ENCODE measurements at regions not wholly inside any gene's neighbourhood (a gene's known extent, or its start where the extent isn't known, plus 50 kb on each side); places are given as distances from the start of the nearest gene placed in this dataset.
"Not testable (repeated sequence)": the region's sequence is repeated elsewhere in the genome, so short reads cannot be mapped to it uniquely, and the experiment has no call there.

DNA sequence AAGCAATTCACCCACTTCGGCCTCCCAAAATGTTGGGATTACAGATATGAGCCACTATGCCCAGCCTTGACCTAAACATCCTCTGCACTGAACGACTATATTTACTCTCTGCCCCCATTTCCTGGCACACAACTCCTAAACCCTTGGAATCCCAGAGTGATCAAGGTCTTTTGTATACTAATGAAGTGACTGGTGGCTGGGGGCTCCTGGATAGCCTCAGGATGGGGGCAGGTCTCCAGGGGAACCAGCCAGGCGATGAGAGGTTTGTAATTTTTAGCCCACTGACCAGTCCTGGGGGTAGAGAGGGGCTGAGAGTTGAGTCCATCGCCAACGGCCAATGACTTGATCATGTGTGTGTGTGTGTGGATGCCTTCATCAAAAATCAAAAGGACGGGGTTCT lies 71.1 kb downstream of the FAM50B start:
- no peak for DNase-seq

DNA sequence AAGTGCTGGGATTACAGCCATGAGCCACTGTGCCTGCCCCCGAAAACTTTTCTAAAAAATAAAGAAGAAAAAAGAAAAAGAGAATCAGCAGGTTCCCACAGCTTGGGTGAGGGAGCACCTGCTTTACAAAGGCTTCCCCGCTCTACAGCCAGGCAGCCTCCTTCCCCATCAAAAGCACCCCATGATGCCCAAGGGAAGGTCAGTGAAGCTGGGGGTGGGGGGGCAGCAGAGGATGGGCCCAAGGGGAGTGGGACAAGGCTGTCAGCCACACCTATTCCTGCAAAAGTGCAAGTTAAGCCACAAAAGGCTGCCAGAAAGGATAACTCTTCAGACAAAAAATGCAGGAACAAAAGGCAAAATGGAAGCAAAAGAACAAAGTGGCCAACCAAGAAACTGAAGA lies 72.5 kb downstream of the FAM50B start:
- DNase-seq, result no peak

DNA sequence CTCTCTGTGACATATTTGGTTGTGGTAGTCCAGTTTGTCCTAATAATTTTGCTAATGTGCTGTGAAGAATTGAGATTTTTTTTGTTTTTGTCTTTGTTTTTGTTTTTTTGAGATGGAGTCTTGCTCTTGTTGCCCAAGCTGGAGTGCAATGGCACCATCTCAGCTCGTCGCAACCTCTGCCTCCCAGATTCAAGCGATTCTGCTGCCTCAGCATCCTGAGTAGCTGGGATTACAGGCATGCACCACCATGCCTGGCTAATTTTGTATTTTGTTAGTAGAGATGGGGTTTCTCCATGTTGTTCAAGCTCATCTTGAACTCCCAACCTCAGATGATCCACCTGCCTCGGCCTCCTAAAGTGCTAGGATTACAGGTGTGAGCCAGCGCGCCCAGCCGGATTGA lies 73.4 kb downstream of the FAM50B start:
- not testable (repeated sequence) for DNase-seq

DNA sequence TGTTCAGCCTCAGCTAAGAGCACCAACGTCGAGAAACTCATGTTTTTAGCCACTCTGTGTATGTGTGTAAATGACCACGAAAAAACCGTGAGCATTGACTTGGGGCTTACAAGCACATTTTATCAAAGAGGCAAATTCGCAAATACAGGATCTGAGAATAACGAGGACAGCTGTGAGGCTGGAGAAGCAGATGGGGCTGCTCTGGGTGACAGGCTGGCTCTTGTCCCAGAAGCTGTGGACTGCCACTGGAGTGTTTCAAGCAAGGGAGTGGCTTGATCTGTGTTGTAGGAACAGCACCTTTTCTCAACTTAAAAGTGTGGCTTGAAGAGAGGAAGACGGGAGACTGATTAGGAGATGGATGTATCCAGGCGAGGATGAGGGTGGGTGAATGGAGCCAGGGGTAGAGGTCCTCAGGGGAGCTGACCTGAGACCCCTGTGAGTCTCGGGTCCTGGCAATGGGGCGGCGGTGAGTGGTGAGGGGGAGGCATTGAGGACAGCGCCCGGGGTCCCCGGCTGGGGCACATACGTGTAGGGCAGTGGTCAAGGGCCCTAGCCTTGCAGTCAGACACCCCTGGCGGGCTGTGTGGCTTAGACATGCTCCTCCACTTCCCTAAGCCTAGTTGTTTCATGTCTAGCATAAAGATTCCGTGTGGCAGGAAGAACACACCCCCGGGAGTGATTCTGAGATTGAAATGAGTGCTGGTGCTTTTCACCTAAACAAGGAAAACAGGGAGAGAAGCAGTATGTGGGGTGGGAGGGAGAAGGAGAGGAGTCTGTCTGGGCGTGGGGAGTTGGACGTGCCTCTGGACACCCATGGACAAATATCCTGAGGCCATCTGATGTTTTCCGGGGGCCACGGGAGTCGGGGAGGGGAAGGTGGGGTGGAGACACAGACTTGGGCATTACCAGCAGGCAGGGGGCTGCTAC lies 76.3 kb downstream of the FAM50B start:
- DNase-seq, result not testable (repeated sequence)

DNA sequence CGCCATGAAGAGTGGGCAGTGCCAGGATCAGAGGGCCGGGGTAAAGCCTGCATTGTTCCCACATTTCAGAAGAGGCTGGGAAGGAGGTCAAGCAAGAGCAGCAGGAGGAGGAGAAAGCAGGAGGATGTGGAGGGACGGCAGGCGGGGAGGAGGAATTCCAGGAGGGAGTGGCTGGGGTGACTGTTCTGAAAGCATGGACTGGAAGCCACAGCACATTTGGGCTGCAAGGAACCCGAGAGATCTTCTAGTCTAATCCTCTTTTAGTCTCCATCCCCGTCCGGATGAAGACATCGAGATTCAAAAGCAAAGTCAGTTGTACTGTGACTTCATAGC lies 76.9 kb downstream of the FAM50B start:
- no peak for DNase-seq

DNA sequence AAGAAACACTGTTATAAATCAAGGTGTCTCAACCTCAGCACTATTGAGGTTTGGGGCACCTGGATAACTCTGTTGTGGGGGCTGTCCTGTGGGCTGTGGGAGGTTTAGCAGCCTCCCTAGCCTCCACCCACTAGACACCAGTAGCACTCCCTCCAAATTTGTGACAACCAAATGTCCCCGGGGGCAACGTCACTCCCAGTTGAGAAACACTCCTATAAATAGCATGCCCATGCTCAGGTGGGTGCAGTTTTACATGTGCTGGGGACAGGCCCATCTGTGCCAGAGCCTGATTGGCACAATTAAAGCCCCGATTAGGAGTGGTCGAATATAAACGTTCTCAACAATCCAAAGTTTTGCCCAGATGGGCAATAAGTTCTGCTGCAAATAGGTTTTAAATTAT lies 78.9 kb downstream of the FAM50B start:
- DNase-seq, result no peak

DNA sequence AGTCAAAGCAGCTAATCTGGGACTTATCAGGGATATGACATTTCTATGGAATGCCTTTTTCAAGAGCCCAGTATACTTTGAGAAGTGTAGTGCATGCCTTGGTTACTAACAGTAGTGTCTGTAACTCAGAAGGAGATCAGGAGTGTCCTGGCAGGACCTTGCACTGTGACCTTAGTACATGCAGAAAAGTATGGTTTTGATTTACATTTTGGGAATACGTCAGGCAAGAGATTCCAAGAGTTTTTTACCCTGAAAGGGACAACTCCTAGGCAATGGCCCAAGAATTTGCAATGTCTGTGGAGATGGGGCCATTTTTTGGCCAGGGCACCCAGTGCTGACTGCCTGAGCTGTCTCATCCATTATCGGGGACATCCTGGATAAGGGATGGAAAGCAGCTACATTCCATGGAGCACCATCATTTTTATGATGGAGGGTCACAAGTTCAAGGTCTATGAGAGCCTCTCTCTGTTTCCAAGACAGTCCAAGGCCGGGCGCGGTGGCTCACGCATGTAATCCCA lies 80.2 kb downstream of the FAM50B start:
- no peak for DNase-seq

DNA sequence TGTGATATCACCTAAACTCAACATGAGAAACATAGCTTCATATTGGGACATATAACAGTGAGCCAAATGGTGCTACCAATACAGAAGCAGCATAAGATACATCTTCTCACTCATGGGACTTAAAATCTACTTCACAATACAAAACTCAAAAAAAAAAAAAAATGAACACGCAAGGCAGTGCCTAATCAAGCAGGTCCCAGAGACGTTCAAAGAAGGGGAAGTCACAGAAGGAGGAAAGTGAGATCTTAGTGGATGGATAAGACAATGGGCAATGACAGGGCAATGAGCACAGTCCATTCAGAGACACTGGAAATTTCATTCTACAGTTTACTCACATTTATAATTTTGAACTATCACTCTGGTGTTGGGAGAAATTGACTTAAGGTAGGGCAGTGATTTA lies 88.3 kb downstream of the FAM50B start:
- DNase-seq, result no peak

DNA sequence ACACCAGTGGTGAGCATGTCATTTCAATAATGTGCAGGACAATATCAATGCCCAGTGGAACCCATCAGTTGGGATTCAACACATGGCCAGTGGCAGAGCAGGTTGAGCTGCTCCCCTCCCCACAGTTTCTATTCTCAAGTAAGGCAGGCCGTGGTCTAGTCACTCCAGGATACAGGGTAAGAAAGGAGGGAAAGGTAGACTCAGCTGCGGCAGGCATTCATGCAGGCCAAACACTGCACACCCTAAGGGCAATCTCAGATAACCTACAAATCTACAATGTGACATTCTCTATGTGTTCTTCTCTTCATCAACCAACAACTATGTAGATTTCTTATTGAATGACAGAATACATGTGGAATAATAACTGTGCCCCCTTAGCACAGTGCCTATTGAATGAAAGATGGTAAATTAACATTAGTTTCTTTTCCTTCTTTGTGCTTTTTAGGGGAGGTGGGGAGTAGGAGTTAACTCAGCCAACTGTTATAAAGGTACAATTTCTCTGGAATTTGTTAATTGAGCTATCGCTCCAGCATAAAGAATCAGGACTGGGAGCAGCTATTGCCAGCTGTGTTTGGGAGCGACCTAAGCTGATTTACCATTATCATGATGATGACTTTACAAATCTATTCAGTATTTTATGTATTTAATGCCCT lies 89.7 kb downstream of the FAM50B start:
- no peak for DNase-seq

DNA sequence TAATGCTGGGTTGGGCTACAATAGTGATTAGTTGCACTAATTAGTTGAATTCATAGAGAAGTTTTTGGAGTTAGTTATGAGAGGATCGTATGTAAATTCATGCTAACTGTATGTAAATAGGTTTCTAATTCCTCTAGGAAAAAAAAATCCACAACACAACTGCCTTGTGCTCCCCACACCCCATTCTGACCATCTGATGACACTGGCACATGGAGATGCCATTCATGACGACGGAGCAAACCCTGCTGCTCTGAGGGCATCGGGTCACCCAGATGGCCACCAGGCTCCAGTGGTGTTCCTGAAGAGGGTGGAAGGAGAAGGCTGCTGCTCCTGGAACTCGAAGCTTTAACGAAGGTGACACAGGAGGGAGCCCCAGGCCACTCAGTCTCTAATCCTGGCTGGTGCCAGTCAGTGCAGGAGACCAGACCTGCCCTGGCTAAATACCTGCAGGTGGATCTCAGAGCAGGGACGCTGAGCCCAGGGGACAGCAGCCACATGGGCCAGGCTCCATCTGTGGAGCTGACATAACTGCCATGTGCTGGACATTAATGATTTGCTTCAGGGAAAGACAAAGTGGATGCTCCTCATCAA lies 90.3 kb downstream of the FAM50B start:
- DNase-seq, result no peak

DNA sequence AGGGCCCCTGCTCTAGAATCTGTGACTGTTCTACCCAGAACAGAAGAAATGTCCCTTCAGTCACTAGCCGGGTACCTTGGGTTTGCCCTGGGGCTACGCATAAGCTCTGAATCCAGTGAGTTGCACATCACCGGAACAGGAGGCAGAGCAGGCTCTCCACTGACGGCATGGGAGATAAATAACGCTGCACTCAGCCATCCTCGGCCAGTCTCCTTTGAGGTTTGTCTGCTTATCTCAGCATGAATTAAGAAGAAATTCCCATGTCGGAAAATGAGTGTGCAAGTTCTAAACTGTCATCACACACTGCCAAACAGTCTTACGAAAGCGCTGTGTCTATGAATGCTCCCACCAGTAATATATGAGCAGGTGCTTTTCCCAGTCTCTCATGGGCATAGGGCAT lies 90.8 kb downstream of the FAM50B start:
- no peak for DNase-seq

DNA sequence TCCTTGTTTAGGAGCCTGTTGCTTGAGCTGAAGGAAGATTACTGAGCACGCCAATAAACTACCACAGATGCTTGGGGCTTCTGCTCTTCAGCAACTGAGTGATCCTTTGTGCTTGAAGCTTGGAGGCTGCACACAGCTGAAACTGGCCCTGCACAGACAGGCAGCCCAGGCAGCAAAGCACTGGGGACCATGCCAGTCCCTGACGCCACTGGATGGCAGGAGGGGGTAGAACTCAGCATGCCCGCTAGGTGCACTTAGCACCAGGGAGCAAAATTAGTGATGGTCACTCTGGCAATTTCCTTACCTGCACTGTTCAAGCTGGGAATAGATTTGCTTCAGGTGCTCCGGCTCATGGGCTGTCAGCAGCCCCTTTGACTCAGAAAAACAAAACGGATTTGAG lies 91.5 kb downstream of the FAM50B start:
- DNase-seq, result peak in 52 of 56 donors; percentile 5 to 82 (median 51)

DNA sequence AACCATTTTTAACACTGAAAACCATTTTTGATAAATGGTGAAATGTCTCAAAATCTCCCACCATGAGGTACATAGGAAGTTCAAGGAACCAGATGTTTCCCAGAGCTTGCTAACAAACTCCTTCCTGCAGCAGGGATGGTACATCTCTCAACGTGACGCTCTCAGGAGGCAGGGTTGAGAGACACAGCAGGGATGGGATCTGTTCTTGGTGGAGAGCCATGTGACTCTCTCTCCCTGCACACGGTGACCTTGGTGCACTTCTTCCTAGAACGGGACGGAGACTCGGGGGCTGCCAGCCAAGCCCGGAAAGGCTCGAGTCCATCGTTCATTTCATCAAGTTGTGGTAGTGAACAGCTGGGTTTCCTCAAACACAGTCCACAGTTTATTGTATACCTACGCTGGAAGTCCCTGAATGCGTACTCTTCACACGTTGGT lies 94.2 kb downstream of the FAM50B start:
- no peak for DNase-seq

DNA sequence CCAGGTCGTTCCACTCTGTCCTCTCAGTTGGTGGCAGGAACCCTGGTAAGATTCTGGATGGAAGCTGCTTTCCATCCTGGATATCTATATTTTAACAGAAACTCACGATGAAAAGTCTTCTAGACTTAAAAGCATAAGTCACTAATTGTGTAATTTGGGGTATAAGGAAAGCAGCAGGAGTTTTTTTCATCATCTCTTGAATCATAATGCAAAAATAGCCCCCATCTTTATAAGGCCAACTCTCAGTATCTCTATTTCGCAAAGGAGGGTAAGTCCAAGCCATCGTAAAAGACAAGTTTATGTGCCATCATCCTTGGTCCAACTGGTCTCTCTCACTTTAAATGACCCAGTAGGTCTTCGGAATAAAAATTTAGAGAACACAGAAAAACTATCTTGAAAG lies 95.1 kb downstream of the FAM50B start:
- DNase-seq, result no peak

DNA sequence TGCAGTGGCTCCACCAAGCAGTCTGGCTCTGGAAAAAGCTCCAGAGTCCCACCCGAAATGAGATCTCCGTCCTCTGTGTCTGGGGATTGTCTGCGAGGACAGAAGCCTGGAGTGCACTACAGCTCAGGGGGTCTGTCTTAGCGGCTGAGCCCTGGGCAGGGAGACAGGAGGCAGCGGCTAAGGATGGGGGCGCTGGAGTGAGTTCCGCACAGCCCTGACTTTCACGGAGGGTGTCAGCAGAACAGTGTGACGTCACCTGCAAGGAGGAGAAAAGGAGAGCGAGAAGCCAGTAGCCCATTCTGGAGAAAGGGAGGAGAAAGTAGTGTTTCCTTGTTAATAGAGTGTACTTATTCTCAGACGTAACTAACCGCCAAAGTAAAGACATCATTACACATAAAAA lies 97.6 kb downstream of the FAM50B start:
- DNase-seq, result peak in 1 of 56 donors; percentile 3

DNA sequence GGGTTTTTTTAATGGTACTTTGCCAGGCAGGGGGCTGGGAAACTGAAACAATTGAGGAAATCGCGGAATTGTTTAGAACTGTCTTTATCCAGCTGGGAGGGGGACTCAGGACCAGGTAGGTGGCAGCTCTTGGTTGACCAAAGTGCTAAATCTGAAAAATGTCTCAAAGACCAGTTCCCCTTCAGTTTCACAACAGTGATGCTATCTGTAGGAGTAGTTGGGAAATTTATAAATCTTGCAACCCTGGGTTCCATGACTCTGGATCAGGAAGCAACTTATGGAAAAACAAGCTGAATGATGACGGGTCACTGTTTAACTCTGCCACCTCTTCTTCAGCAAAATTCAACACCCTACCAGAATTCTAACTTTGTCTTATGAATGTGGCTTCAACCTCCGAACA lies 99.7 kb downstream of the FAM50B start:
- no peak for DNase-seq

DNA sequence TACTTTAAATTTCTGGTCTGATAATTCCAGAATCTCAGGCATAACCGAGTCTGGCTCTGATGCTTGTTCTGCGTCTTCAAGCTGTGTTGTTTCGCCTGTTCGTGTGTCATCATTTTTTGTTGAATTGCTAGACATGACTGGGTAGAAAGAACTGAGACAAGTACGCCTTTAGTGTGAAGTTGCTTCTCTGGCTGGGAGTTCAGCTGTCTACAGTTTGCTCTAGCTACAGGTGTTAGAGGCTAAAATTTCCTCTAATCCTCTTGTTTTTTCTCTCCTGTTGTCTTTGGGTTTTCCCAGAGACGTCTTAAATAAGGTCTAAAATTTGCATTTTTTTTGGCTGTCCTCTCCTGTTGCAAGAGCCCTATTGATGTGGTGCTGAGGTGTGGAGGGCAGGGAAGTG lies 100.3 kb downstream of the FAM50B start:
- DNase-seq, result no peak

DNA sequence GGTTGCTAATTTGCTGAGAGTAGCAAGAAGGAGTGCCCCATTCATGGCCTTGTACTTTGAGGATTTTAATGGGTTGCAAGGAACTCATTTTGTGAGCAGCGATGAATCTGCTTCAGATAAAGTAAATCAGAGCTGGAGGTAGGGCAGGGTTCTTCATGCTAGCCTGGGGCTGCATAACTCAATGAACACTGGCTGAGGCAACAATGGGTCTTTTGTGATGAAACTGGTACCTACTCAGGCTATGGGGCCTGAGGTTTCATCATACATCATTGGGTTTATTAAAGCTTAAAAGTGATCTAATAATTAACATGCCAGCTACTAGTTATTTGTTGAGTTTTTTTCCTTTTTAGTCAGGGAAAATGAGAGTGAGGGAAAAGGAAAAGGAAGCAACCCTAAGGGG lies 106.9 kb downstream of the FAM50B start:
- no peak for DNase-seq

DNA sequence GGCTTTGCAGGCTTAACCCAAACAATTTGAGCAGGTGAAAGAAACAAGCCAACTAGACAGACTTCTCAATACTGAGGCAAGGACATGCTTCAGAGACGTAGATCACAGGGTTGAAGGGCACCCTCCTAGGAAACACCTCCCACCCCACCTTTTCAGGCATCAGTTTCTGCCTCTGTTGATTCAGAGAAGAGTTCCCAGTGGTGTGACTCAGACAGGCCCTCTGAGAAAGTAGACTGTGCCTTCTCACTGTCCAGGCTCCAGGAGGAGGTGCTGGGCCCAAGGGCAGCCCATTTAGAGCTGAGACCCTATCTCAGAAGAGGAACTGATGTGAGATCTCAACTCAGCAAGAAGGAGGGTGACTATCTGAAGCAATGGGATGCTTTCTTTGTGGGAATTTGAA lies 108.1 kb downstream of the FAM50B start:
- no peak for DNase-seq

DNA sequence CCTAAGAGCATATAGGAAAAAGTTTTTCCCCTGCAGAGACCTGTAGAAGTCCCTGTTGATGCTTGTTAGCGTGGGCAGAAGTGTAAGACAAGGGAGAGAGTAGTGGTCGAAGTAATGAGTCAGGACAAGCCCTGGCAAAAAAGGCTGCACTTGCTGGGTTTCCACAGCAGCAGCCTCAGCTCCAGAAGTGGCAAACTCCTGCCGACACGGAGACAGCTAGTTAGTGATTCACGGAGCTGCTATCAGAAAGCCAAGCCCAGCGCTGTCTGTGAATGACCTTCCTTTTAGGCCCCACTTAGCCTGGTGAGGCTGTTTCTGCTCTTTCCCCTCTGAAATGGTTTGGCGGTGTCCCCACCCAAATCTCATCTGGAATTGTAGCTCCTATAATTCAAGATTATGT lies 109.1 kb downstream of the FAM50B start:
- no peak for DNase-seq

DNA sequence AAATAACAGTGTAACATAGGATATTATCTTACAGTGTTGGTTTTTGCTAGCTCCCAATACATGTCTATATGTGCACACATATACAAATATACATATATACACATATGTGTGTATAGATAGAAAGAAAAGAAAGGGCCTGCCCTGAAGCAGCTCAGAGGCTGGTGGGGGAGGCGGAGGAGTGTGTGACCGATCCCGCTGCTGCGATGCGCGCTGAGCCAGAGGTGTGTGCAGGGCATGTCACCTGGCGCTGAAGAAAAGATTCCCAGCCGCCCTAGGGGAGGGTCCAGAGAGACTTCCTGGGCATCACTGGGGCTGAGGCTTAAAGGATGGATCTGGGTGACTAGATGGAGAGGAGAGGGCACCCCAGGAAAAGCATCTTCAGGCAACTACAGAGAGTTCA lies 110.2 kb downstream of the FAM50B start:
- DNase-seq, result no peak

DNA sequence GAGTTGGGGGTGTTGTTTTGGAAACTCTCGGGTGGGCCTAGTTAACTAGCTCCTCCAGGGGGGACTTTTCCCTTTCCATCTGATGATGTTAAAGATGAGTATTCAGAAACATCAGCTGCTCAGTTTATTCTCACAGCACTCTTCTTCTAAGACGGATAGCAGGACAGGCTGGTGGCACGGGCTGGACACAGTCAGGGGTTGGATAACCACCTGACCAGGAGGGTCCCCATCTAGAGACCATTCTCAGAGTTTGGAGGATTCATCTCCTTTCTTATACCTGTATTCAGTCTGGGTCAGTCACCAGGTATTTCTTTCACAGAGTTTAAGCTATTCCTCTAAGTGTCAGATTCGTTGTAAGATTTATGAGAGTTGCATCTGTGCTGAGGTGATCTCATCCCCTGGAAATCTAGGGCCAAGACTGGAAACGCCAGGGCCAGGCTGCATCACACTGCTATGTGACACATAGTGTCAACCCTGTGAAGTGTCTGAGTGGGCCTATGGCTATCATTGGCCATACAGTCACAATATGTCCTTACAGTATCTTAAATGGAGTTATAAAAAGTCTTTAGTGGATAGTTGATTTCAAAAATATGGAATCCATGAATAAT lies 111.7 kb downstream of the FAM50B start:
- DNase-seq, result no peak
